ENCODE measurements at regions not wholly inside any gene's neighbourhood (a gene's known extent, or its start where the extent isn't known, plus 50 kb on each side); places are given as distances from the start of the nearest gene placed in this dataset.

- TF ChIP-seq TARDBP (IDR thresholded peaks at IDR 0.05) = no peak
- TF ChIP-seq SUZ12 (IDR thresholded peaks at IDR 0.05) = no peak
- no peak for TF ChIP-seq PKNOX1 (IDR thresholded peaks at IDR 0.05)
- TF ChIP-seq FOXM1 (IDR thresholded peaks at IDR 0.05; ENCODE audit: borderline replicate concordance) = no peak
- no peak for TF ChIP-seq ZNF384 (IDR thresholded peaks at IDR 0.05)
- TF ChIP-seq FOXK2 (IDR thresholded peaks at IDR 0.05) = no peak
- no peak for TF ChIP-seq HDGF (IDR thresholded peaks at IDR 0.05; ENCODE audit: borderline replicate concordance)
- TF ChIP-seq CTBP1 (IDR thresholded peaks at IDR 0.05; ENCODE audit: borderline replicate concordance) = no peak
These were observed 224.9 kb upstream of the FOXF1 start for GRCh38 chr16:86285421-86285820.
